HG03066 (cell line): ENCODE measurements at regions not wholly inside any gene's neighbourhood (a gene's known extent, or its start where the extent isn't known, plus 50 kb on each side); places are given as distances from the start of the nearest gene placed in this dataset.

Source experiments
- ATAC-seq: cut with Tn5 transposase; IDR thresholded peaks from one replicate; pipeline ENCODE4 v1.9.1; 2021; ENCODE audit warnings: low read depth; ENCODE audit not compliant: unreplicated experiment

GRCh38 chr2:118791483-118791882 is 56.0 kb downstream of the EN1 start:
- ATAC-seq: no peak

- no peak for ATAC-seq
These were observed 60.7 kb downstream of the EN1 start for GRCh38 chr2:118786746-118787145.

DNA sequence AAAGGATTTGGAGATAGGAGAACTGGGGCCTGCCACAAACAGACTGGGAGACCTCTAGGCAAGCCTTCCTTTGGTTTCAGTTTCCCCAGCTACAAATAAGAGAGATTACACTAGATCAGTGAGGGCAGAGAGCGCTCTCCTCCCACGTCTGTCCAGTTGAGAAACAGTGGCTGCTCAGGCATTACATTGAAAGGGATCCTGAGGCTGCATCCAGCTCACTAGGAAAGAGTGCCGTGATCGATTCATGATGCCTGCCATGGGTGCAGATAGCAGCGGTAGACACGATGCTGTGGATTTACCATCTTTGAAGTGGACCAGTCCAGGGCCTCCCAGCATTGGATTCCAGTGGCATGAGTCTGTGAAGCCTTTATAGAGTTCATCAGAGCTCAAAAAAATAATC is 62.6 kb downstream of the EN1 start:
- no peak for ATAC-seq

GRCh38 chr2:118779362-118779761 is 68.1 kb downstream of the EN1 start:
- no peak for ATAC-seq

DNA sequence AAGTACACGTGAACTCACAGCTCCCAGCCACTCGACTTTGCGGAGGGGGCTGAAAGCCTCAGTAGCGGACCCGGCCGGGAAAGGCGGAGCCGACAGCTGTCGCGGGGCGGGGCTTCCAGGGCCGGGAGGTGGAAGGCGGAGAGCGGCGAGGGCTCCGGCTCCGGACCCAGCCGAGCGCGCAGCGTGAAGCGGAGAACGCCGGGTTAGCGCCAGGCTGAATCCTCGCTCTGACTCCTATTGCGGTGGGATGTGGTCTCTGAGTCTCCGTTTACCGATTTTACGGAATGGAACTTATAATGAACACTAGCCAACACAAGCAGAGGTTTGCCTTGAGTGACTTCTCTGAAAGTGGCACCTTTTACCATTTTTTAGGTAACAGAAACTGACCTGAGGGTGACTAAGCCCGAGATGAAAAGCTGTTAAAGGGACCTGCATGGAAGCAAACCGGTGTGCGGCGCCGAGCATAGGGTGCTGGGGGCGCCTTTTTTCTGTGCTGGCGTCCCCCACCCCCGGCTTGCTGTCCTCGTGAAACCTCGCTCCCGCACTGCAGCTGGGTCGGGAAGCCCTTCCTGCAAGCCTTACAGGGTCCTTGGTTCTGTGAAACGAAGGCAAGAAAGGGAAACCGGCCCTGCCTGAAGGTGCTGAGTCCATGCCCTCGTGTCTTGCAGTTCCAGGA is 72.9 kb downstream of the EN1 start:
- ATAC-seq: no peak

- ATAC-seq: no peak
These were observed 73.6 kb downstream of the EN1 start for GRCh38 chr2:118773826-118774225.

DNA sequence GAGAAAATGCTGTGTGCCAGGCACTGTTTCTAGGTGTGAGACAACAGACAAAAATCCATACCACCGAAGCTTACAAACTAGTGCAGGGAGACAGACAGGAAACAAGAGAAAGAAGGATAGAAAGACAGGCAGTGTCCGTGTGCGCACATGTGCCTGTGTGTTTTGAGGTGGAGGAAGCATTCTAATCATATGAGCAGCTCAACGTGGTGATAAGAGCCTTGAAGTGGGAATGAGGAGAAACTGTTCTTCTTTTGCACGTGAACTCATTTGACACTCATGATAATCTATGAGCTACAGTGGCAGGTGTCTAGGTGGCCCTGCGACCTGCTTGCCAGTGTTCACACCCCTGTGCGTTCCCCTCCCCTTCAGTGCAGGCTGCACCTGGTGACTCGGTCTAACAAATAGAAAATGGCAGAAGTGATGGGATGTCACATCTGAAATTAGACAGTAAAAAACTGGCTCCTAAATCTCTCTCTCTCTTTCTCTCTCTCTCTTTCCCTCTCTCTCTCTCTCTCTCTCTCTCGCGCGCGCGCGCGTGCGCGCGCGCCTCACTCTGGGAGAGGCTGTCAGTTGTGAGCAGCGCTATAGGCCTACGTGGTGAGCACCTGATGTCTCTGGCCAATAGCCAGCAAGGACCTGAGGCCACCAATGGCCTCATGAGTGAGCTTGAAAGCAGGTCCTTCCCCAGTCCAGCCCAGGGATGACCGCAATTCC is 74.8 kb downstream of the EN1 start:
- no peak for ATAC-seq

DNA sequence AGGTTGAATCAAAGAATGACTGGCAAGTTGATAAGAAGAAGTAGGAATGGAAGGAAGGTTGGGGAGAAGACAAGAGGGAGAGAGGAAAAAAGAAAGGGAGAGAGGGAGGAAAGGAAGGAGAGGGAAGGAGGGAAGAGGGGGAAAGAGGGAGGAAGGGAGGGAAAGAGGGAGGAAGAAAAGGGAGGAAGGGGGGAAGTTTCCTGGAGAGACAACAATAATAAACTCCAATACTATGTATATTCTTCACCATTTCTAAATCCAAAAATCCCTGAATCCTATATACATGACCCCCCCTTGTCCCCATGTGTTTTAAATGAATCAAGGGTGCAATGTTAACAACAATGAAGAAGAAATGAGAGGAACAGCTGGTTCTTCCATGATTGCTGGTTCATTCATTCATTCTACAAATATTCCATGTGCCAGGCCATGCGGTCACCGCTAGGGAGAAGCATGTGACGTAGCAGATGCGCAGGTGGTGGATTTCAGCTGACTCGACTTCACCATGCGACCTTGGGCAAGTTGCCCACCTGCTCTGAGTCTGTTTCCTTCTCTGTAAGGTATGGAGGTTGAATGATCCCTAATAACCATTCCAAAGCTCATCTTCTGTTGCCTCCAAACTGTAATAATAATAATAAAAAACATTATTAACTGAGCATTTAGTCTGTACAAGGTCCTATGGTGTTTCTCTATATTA is 77.6 kb downstream of the EN1 start:
- no peak for ATAC-seq

- no peak for ATAC-seq
These were observed 80.6 kb downstream of the EN1 start for GRCh38 chr2:118766871-118767270.

GRCh38 chr2:118764855-118765254 is 82.6 kb downstream of the EN1 start:
- no peak for ATAC-seq

GRCh38 chr2:118763797-118764196 is 83.7 kb downstream of the EN1 start:
- ATAC-seq: no peak

- ATAC-seq: no peak
These were observed 85.2 kb downstream of the EN1 start for GRCh38 chr2:118762290-118762689.

DNA sequence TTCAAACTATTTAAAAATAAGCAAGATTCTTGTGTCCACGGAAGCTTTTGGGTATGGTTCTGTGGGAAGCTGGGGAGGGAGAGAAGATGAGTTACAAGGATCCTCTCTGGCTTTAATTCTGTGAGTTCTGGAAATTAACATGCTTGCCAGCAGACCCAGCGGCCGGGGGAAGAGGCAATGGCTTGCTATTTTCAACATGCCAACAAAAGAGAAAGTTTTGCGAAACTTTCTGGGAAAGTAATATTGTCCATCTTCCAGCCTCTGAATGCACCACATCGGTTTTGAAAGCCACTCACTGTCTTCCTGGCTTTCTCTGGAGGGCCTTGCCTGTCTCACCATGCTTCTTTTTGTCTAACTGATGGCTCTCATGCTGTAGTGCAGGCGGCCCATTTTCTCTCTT is 85.7 kb downstream of the EN1 start:
- ATAC-seq: no peak

DNA sequence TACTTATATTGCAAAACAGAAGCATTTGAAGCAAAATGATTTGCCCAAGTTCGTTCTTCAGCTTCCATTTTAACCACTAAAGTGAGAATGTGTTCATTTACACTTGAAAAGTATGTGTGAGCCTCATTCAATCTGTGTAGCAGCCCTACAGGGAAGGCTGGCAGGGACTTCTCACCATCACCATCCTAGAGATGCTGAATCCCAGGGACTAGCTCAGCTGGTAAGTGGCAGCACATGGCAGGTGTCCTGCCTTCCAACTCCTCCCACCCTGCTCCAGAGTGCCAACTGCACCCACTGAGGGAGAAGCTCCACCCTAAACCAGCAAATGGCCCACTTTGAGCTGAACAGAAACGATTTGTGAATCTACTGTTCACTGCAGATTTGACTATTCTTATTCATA is 91.5 kb downstream of the EN1 start:
- no peak for ATAC-seq

GRCh38 chr2:118755384-118755783 is 92.1 kb downstream of the EN1 start:
- ATAC-seq: no peak

- ATAC-seq: no peak
These were observed 94.6 kb downstream of the EN1 start for GRCh38 chr2:118752762-118753429.

GRCh38 chr2:118750959-118751565 is 96.4 kb downstream of the EN1 start:
- no peak for ATAC-seq

DNA sequence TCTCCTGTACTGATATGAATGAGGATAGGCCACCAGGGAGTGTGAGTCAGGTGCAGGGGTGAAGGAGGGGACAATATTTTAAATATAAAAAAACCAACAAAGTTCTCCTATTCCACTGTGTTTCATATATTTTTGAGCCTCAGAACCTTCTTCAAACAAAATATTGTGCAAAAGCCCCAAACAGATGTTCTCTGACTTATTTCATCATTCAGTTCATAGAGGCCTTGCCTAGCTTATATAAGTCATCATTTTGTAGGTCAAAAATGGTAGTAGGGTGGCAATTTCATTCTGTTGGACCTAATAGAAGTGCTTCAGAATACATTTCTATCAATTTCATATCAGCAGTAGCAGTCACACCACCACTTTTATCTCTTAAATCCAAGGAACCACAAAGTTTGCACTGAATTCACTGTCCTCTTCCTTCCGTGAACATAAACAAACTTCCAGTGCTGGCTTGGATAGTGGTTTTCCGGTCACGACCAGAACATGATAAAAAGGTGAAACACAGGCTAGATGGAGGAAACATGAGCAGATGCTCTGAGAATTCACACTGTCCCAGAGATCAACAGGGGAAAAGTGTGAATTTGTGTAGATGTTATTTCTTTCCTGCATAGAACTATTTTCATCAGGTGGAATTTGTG is 99.1 kb downstream of the EN1 start:
- ATAC-seq: no peak

DNA sequence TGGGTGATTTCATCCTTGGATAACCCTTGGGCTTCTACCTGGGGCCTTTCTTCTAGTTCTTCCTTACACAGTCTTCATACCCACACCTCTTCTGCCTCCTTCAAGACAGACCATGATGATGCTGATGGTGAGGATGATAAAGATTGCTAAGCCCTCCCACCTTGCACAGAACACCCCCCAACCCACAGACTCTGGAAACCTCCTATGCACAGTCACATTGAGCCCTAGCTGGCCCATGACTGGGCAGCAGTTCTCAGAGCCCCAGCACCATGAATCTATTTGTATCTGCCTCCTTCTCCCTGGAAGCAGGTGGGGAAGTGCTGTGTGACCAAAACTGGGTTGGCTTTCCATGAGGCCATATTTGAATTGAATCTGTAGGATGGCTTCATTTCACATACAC is 99.8 kb downstream of the EN1 start:
- no peak for ATAC-seq

GRCh38 chr2:118747066-118747465 is 100.4 kb downstream of the EN1 start:
- ATAC-seq: no peak
